ENCODE measurements at regions not wholly inside any gene's neighbourhood (a gene's known extent, or its start where the extent isn't known, plus 50 kb on each side); places are given as distances from the start of the nearest gene placed in this dataset.

DNA sequence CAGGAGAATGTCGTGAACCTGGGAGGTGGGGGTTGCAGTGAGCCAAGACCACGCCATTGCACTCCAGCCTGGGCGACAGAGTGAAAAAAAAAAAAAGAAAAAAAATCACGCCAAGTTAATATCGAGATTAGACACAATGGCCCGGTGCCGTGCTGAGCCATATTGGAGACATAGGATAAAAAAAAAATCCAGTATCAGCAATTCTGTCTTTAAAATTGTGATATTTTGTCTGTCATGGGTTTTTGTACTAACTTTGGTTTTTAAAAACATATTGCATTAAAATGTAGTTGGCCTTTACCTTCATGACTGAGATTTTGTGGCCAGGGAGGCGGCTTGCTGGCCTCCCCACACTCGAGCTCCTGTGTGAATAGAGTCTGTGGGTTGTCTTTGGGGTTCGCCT, 62.8 kb upstream of the PITRM1 start:
- TF ChIP-seq POLR2AphosphoS5 (IDR thresholded peaks at IDR 0.05; ENCODE audit: borderline replicate concordance, low read depth, low read length) (no peak), EZH2 (IDR thresholded peaks at IDR 0.05) (no peak)
